ENCODE measurements at regions not wholly inside any gene's neighbourhood (a gene's known extent, or its start where the extent isn't known, plus 50 kb on each side); places are given as distances from the start of the nearest gene placed in this dataset.

- TF ChIP-seq CTCF (IDR thresholded peaks at IDR 0.05; ENCODE audit: insufficient read depth, low read length, poor library complexity, severe bottlenecking) (no peak), EZH2phosphoT487 (conservative IDR thresholded peaks at IDR 0.05; ENCODE audit: low read length) (no peak)
Measured at GRCh38 chr9:90393365-90394152, 249.1 kb downstream of the DIRAS2 start.

Measured in SU-DHL-6 (cell line).